ENCODE measurements at regions not wholly inside any gene's neighbourhood (a gene's known extent, or its start where the extent isn't known, plus 50 kb on each side); places are given as distances from the start of the nearest gene placed in this dataset.

DNA sequence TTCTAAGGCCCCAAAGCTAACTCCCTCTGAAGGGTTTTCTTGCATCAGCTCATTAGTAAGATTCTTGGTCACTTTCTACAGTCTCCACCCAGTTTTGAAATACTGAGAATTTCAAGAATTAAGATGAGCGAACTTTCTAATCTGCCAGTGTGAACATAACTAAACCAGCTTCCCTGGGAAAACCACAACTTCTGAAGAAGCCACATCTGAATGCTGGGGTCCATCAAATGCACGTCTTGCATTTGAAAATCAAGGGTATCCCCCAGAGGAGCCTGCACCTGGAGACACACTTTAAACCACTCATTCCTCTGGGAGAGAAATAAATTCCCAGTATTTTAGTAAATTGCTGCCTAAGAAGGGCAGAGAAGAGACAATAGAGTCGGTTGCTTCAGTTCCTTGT is 292.1 kb upstream of the CDH4 start:
- no peak for DNase-seq (ENCODE audit: low spot score)

GRCh38 chr20:60960500-60960899 is 291.6 kb upstream of the CDH4 start:
- no peak for DNase-seq (ENCODE audit: low spot score)

- DNase-seq (ENCODE audit: low spot score) = no peak
Observed at GRCh38 chr20:60961551-60961950, 290.5 kb upstream of the CDH4 start.

DNA sequence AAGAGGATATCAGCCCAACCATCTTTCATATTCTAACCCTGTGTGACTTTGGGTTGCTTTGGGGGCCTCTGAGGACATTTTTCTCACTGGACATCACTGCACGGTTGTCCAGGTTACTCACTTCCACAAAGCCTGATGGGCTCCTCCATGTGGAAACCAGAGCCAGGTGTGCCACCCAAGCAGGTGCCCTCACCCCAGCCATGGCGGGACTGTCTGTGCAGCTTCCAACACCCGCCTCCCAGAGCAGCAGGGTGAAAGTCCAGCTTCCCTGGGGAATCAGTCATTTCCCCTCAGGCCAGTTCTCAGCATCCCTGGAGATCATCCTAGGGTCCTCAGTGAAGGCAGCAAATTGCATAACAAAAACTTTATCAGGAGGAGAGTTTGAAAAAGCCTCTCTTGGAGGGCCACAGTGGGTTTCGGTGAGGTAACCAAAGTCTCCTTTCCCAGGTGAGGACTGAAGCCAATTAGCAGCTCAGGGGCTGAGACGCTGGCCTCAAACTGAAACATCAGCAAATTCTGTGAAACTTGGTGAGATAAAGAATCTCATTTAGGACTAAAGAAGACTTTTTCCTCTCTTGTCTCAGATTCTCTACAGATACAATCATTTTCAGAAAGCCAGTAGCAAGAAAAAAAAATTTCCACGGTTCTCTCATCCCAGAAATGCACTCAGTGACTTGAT is 289.6 kb upstream of the CDH4 start:
- no peak for DNase-seq (ENCODE audit: low spot score)

DNA sequence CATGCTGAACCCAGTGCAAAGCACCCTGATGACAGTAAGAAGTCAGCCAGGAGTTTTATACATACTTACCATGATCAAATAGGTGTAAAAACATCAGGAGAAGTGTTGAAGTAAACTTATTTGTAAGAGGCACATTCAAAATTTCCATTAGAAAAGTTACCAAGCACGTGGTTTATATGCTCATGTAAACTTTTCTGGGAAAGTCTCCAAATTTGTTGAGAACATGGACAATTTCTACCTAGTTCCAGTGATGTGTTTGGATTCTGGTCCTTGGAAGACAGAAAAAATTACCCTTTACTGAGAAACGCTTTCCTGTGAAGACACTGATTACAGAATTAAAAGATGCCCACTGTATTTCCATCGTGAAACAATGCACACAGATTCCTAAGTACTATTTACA is 288.9 kb upstream of the CDH4 start:
- DNase-seq (ENCODE audit: low spot score) = no peak

GRCh38 chr20:60964911-60965310 is 287.1 kb upstream of the CDH4 start:
- no peak for DNase-seq (ENCODE audit: low spot score)

- no peak for DNase-seq (ENCODE audit: low spot score)
Observed at GRCh38 chr20:60966031-60966430, 286.0 kb upstream of the CDH4 start.

- DNase-seq (ENCODE audit: low spot score) = no peak
Observed at GRCh38 chr20:60966766-60967165, 285.3 kb upstream of the CDH4 start.

DNA sequence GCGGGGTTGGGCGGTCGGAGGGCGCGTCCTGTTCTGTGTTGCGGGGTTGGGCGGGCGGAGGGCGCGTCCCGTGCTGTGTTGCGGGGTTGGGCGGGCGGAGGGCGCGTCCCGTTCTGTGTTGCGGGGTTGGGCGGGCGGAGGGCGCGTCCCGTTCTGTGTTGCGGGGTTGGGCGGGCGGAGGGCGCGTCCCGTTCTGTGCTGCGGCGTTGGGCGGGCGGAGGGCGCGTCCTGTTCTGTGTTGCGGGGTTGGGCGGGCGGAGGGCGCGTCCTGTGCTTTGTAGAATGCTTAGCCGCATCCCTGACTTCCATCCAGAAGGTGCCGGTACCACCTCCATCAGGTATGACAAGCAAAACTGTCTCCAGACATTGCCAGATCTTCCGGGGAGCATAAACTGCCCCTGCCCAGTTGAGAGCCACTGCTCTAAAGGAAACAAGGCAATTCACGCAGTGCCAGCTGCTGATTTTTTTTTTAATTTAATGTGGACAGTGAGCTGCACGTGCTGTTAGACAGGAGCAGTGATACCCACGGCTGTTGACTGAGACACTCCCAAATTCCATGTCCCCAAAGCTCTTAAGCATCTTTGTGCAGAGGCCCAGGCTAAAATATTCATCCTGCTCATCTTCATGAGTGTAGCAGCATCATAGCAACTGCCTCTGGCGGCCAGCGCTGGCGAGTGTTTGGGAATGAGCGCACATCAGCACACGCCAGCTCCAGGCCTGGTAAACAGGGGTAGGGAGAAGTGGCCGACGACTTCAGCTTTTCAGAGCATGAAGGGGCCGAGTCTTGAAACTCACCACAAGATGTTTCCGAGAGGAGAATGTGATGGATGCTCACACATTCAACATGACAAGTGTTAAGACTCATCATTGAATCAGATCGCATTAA is 284.4 kb upstream of the CDH4 start:
- DNase-seq (ENCODE audit: low spot score) = no peak

GRCh38 chr20:60968853-60969720 is 283.0 kb upstream of the CDH4 start:
- DNase-seq (ENCODE audit: low spot score) = no peak

- DNase-seq (ENCODE audit: low spot score) = no peak
Observed at GRCh38 chr20:60970601-60971000, 281.5 kb upstream of the CDH4 start.

DNA sequence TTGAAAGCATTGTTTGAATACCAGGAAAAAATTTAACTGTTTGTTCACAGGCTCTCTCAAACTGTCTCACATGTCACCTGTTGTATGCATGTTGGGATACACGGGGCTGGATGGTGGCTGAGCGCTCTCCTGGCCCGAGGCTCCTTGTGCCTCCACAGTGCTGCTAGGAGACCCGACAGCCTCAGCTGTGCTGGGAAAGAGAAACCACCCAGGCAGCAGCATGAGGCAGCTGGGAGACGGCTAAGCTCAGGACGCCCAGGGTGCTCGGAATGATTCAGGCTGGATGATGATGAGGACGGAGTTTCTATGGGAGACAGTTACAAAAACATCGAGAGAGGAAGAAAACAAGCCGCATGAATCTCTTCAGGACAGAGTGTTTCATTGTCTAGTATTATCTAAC is 278.0 kb upstream of the CDH4 start:
- DNase-seq (ENCODE audit: low spot score) = no peak

DNA sequence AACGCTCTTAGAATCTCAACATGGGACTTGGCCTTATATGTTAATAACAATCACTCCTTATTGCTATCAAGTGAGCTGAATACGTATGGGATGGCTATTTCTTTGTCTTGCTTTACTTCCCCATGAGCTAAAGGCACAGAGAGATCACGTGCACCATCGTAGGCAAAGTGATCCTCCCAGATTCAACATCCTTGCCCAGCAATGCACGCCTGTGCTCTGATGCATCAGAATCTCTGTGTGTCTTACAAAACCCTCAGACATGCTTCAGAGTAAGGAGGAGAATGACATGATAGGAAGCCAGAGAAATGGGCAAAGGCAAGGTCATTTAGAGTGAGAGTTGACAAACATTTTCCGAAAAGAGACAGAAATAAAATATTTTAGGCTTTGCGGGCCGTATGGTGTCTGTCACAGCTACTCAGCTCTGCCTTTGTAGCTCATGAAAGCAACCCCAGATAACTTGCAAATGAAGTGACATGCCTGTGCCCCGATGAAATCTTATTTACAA is 277.6 kb upstream of the CDH4 start:
- no peak for DNase-seq (ENCODE audit: low spot score)

DNA sequence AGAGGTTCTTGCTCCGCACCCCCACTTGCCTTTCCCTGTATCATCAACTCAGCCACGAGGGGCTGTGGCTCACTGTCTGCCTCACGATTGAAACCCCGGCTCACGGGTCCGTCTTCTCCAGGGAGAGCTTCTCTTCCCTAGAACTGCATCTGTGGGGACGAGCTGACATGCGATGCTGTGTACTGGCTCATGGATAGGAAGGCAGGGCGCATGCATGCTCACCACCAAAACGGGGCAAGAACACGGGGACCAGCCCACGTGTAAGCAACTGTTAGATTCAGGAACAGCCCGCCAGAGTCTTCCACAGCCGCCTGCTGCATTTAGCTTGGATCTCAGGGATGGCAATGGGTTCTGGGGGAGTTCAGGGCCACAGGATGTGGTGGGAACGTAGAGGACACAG is 275.9 kb upstream of the CDH4 start:
- DNase-seq (ENCODE audit: low spot score) = no peak

DNA sequence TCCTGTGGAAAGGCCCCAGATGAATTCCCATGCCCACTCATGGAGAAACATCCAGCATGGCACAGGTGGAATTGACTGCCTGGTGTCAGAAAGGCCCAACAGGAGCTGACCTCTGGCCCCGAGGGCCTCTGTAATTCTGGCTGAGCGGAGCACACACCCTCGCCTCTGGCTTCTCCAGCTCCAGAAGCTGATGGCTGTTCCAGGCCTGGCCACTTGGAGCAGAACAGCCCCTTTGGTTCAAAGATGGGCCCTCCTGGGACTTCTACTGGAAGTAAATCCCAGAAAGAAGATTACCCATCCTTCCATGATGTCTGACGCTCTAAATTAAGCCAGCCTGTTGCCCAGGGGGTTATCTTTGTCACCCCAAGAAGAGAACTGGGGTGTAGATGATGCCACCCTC is 275.1 kb upstream of the CDH4 start:
- no peak for DNase-seq (ENCODE audit: low spot score)

- DNase-seq (ENCODE audit: low spot score) = no peak
Observed at GRCh38 chr20:60977901-60978300, 274.2 kb upstream of the CDH4 start.

GRCh38 chr20:60984666-60985065 is 267.4 kb upstream of the CDH4 start:
- DNase-seq (ENCODE audit: low spot score) = no peak

GRCh38 chr20:60986506-60987156 is 265.4 kb upstream of the CDH4 start:
- DNase-seq (ENCODE audit: low spot score) = no peak

- no peak for DNase-seq (ENCODE audit: low spot score)
Observed at GRCh38 chr20:60990061-60990460, 262.0 kb upstream of the CDH4 start.

DNA sequence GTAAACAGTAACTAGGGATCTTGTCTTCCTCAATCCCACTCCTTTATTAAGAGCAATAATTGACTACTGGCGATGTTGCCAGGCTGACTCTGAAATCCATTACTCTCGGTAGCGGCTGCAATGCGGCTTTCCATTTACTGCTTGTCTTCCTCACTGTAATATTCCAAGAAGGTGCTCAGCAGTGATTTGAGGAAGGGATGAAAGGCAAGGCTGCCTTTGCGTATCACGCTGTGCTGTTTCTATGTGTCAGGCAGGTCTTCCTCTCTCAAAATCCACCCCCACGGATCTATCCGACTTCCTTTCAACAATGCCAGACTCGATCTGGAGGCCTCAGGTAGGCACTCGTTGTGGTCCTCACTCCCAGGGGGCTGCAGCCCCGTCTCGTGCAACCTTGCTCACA is 261.4 kb upstream of the CDH4 start:
- no peak for DNase-seq (ENCODE audit: low spot score)

DNA sequence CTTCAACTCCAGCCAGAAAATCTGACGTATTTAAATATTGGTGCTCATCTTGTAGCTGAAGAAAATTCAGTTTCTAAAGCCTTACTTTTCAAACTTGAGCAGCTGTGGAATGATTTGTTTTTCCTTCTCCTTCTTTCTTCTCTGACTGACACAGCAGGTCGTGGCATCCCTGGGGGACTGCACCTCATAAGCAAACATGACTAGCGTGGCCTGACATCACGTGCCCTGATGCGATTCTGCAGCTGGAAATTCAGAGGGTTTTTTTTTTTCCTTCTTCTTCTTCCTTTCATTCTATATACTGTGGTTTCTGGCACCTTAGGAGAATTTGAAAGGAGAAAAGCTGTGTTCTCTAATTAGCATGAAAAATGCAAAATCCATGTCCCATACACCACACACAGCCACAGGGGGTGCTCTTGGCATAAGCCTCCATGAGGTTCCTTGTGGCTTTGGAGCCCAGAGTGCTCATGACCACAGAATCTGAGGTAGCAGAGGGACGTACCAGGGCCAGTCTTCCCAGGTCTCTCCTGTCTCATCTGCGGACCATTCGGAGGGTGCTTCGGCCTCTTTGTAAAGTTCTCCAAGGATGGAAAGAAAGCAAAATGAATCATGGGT is 258.5 kb upstream of the CDH4 start:
- DNase-seq (ENCODE audit: low spot score) = no peak

All from AG08395 (cell line).